ENCODE measurements at regions not wholly inside any gene's neighbourhood (a gene's known extent, or its start where the extent isn't known, plus 50 kb on each side); places are given as distances from the start of the nearest gene placed in this dataset.
"Not testable (repeated sequence)": the region's sequence is repeated elsewhere in the genome, so short reads cannot be mapped to it uniquely, and the experiment has no call there.

- Mint-ChIP-seq H3K9me3 (peaks cover 14% of the 10 kb centered on the region), H3K4me1 (no peaks in the 10 kb centered on the region), H3K27ac (no peak overlapping the region), H3K4me3 (no peak overlapping the region), H3K27me3 (ENCODE audit: insufficient read depth) (no peaks in the 10 kb centered on the region), H3K36me3 (ENCODE audit: low read depth) (peaks cover 3% of the 10 kb centered on the region)
- Histone ChIP-seq H3K9ac (ENCODE audit: extremely low read depth, low read length, poor library complexity, severe bottlenecking) (no peak overlapping the region), H3K4me3 (ENCODE audit: low read length) (no peak overlapping the region), H3K27ac (ENCODE audit: low read depth, low read length) (no peak overlapping the region), H3K4me1 (ENCODE audit: control insufficient read depth, insufficient read depth, low read length) (no peaks in the 10 kb centered on the region), H3K36me3 (ENCODE audit: control insufficient read depth, insufficient read depth, low read length) (no peaks in the 10 kb centered on the region), H3K9me3 (ENCODE audit: control insufficient read depth, low read length) (peaks cover 16% of the 10 kb centered on the region), H3K27me3 (ENCODE audit: control insufficient read depth, insufficient read depth, low read length, poor library complexity, severe bottlenecking) (no peaks in the 10 kb centered on the region)
- 92% methylated on average over 1 of the region's 2 CpGs; no CpG with 5 or more reads in 1 of the 2 experiments for WGBS, 2 experiments (ENCODE audit: insufficient coverage in 1 of 2, insufficient read length in 1 of 2)
- TF ChIP-seq CTCF (conservative IDR thresholded peaks at IDR 0.05), result no peak
- no peak for DNase-seq
Measured at GRCh38 chr3:107001635-107002034, 375.6 kb upstream of the CCDC54 start.

- H3K36me3 ChIP-seq (ENCODE audit: control insufficient read depth, insufficient read depth, low read length); H3K4me3 ChIP-seq (ENCODE audit: low read length); H3K4me1 ChIP-seq (ENCODE audit: control insufficient read depth, insufficient read depth, low read length); H3K27me3 ChIP-seq (ENCODE audit: control insufficient read depth, insufficient read depth, low read length, poor library complexity, severe bottlenecking); H3K4me3 Mint-ChIP-seq; H3K36me3 Mint-ChIP-seq (ENCODE audit: low read depth); DNase-seq; H3K9ac ChIP-seq (ENCODE audit: extremely low read depth, low read length, poor library complexity, severe bottlenecking); H3K27ac Mint-ChIP-seq; H3K27me3 Mint-ChIP-seq (ENCODE audit: insufficient read depth); H3K9me3 Mint-ChIP-seq; H3K4me1 Mint-ChIP-seq; H3K27ac ChIP-seq (ENCODE audit: low read depth, low read length): not testable (repeated sequence)
- WGBS, 2 experiments (ENCODE audit: insufficient coverage in 1 of 2, insufficient read length in 1 of 2), result 50 to 67% methylated on average over 2 to 4 of the region's 4 CpGs
- H3K9me3 ChIP-seq (ENCODE audit: control insufficient read depth, low read length), result peaks cover 16% of the 10 kb centered on the region
- TF ChIP-seq CTCF (conservative IDR thresholded peaks at IDR 0.05), result peak; percentile 39
Measured at GRCh38 chr3:107005352-107005751, 371.9 kb upstream of the CCDC54 start.

GRCh38 chr3:107008213-107008612, 369.0 kb upstream of the CCDC54 start:
- 86% methylated on average over 1 of the region's 1 CpG; no CpG with 5 or more reads in 1 of the 2 experiments for WGBS, 2 experiments (ENCODE audit: insufficient coverage in 1 of 2, insufficient read length in 1 of 2)
- Histone ChIP-seq H3K9me3 (ENCODE audit: control insufficient read depth, low read length) (no peaks in the 10 kb centered on the region), H3K9ac (ENCODE audit: extremely low read depth, low read length, poor library complexity, severe bottlenecking) (no peak overlapping the region), H3K27me3 (ENCODE audit: control insufficient read depth, insufficient read depth, low read length, poor library complexity, severe bottlenecking) (no peaks in the 10 kb centered on the region), H3K27ac (ENCODE audit: low read depth, low read length) (no peak overlapping the region), H3K4me1 (ENCODE audit: control insufficient read depth, insufficient read depth, low read length) (no peaks in the 10 kb centered on the region), H3K4me3 (ENCODE audit: low read length) (no peak overlapping the region), H3K36me3 (ENCODE audit: control insufficient read depth, insufficient read depth, low read length) (no peaks in the 10 kb centered on the region)
- no peak overlapping the region for H3K27ac Mint-ChIP-seq
- no peaks in the 10 kb centered on the region for H3K9me3 Mint-ChIP-seq
- no peak overlapping the region for H3K4me3 Mint-ChIP-seq
- H3K4me1 Mint-ChIP-seq, result no peaks in the 10 kb centered on the region
- DNase-seq, result no peak
- H3K36me3 Mint-ChIP-seq (ENCODE audit: low read depth), result no peaks in the 10 kb centered on the region
- no peak for TF ChIP-seq CTCF (conservative IDR thresholded peaks at IDR 0.05)
- H3K27me3 Mint-ChIP-seq (ENCODE audit: insufficient read depth), result no peaks in the 10 kb centered on the region

Data from endodermal cell (in vitro differentiated cells).